K562 (cell line): ENCODE measurements at regions not wholly inside any gene's neighbourhood (a gene's known extent, or its start where the extent isn't known, plus 50 kb on each side); places are given as distances from the start of the nearest gene placed in this dataset.

Experiments used
- CAMTA2 ChIP-seq: fragments of 250-450 bp; sonication (Bioruptor Pico); conservative IDR thresholded peaks from 2 replicates; pipeline ENCODE4 v1.5.1; 2022
- TF ChIP-seq, protein P1 (sequence below), 3 experiments: IDR thresholded peaks in 2 of 3; conservative IDR thresholded peaks in 1 of 3; 2 replicates each; pipeline ENCODE4 v1.5.1; 2011 to 2012; ENCODE audit warnings: low read length in 3 of 3, mild to moderate bottlenecking in 3 of 3, control low read depth in 2 of 3, improper control_type of control experiment in 1 of 3, inconsistent platforms in 1 of 3, low read depth in 1 of 3, mixed read lengths in 1 of 3, moderate library complexity in 1 of 3; ENCODE audit not compliant: insufficient read depth in 2 of 3

DNA sequence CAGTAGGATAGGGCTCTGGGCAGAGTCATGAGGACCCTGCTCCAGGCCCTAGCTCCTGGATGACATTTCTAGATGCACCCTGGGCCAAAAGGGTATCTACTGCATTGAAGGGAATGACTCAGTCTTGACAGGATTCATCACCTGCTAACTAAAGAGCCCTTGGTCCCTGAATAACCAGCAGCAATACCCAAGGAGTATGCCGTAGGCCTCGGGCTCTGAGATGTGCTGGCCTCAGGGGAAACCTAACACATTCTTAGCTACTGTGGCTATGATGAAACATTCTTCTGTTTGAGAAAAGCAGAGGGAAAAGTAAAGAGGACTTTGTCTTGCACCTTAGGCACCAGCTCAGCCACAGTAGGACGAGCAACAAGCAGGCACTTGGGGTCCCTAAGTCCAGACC, 89.5 kb upstream of the SLC1A1 start:
- no peak for TF ChIP-seq CAMTA2
- TF ChIP-seq, protein P1, sequence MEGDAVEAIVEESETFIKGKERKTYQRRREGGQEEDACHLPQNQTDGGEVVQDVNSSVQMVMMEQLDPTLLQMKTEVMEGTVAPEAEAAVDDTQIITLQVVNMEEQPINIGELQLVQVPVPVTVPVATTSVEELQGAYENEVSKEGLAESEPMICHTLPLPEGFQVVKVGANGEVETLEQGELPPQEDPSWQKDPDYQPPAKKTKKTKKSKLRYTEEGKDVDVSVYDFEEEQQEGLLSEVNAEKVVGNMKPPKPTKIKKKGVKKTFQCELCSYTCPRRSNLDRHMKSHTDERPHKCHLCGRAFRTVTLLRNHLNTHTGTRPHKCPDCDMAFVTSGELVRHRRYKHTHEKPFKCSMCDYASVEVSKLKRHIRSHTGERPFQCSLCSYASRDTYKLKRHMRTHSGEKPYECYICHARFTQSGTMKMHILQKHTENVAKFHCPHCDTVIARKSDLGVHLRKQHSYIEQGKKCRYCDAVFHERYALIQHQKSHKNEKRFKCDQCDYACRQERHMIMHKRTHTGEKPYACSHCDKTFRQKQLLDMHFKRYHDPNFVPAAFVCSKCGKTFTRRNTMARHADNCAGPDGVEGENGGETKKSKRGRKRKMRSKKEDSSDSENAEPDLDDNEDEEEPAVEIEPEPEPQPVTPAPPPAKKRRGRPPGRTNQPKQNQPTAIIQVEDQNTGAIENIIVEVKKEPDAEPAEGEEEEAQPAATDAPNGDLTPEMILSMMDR (IDR thresholded peaks at IDR 0.05 in 2 of 3, conservative IDR thresholded peaks at IDR 0.05 in 1 of 3; ENCODE audit: insufficient read depth in 2 of 3, low read depth in 1 of 3, low read length in 3 of 3), result no peak
